Activated CD8-positive, alpha-beta T cell treated with anti-CD3 and anti-CD28 coated beads for 36 hours (primary cell): ENCODE measurements at regions not wholly inside any gene's neighbourhood (a gene's known extent, or its start where the extent isn't known, plus 50 kb on each side); places are given as distances from the start of the nearest gene placed in this dataset.

ENCODE experiments used
- ATAC-seq: fragments of 200-7000 bp; cut with Tn5 transposase; one replicate; pipeline ENCODE4 v1.10.0; 2021; ENCODE audit warnings: mild to moderate bottlenecking, moderate library complexity
- CTCF ChIA-PET: fragments of 350-600 bp; sonication (Branson Sonifier 250); formaldehyde crosslinking; loops from one replicate; lab custom pipeline; 2021; ENCODE audit warnings: antibody characterized with exemption; lab: Charles Lee
- POLR2A ChIA-PET: fragments of 350-600 bp; sonication (Branson Sonifier 250); formaldehyde crosslinking; loops from one replicate; lab custom pipeline; 2021; ENCODE audit warnings: antibody characterized with exemption; lab: Charles Lee
- DNase-seq: peaks from one replicate; pipeline ENCODE4 v3.0.0-alpha.2; 2020
- H3K27ac Mint-ChIP-seq: one replicate; pipeline ENCODE4 v1.8.0; 2021; ENCODE audit warnings: mild to moderate bottlenecking, mixed read lengths
- H3K27me3 Mint-ChIP-seq: one replicate; pipeline ENCODE4 v1.8.0; 2021; ENCODE audit warnings: mixed read lengths
- H3K36me3 Mint-ChIP-seq: one replicate; pipeline ENCODE4 v1.8.0; 2021; ENCODE audit warnings: low read depth, mixed read lengths
- H3K4me1 Mint-ChIP-seq: one replicate; pipeline ENCODE4 v1.8.0; 2021; ENCODE audit warnings: low read depth, mixed read lengths
- H3K4me3 Mint-ChIP-seq: one replicate; pipeline ENCODE4 v1.8.0; 2021; ENCODE audit warnings: mild to moderate bottlenecking, moderate library complexity, mixed read lengths
- H3K9me3 Mint-ChIP-seq: one replicate; pipeline ENCODE4 v1.8.0; 2021; ENCODE audit warnings: mixed read lengths
- intact Hi-C: fragments of 100-400 bp; cut with micrococcal nuclease; formaldehyde crosslinking; loops from one replicate; pipeline ENCODE4 v1.10.0; 2022
- TF ChIP-seq, protein P1 (sequence below): fragments of 200-600 bp; IDR thresholded peaks from one replicate; pipeline ENCODE4 v1.8.0; 2022; ENCODE audit warnings: antibody characterized with exemption, mild to moderate bottlenecking

DNA sequence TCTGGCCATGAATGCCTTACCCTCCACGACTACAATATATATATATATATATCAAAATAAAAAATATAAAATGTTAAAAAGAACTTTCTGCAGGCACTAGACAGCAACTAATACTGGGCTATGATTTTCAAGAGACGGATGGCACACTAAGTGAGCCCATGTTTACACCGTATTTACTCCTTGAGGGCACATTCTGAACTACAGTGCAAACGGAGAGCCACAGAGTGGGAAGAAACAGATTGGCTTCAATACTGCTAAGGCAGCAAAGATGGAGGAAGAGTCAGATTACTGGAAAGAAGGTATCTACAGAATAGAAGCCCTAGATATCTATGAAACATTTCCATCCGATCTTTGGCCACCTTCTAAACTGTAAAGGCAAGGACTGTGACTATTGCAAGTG is 330.3 kb downstream of the HTR1B start:
- H3K27me3 Mint-ChIP-seq, result no peaks in the 10 kb centered on the region
- intact Hi-C loops, result no loop called here
- TF ChIP-seq, protein P1, sequence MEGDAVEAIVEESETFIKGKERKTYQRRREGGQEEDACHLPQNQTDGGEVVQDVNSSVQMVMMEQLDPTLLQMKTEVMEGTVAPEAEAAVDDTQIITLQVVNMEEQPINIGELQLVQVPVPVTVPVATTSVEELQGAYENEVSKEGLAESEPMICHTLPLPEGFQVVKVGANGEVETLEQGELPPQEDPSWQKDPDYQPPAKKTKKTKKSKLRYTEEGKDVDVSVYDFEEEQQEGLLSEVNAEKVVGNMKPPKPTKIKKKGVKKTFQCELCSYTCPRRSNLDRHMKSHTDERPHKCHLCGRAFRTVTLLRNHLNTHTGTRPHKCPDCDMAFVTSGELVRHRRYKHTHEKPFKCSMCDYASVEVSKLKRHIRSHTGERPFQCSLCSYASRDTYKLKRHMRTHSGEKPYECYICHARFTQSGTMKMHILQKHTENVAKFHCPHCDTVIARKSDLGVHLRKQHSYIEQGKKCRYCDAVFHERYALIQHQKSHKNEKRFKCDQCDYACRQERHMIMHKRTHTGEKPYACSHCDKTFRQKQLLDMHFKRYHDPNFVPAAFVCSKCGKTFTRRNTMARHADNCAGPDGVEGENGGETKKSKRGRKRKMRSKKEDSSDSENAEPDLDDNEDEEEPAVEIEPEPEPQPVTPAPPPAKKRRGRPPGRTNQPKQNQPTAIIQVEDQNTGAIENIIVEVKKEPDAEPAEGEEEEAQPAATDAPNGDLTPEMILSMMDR, result no peak
- POLR2A ChIA-PET, result no interaction called here
- no peaks in the 10 kb centered on the region for H3K4me1 Mint-ChIP-seq
- DNase-seq (no peak), ATAC-seq (no peak)
- CTCF ChIA-PET, result no interaction called here
- no peaks in the 10 kb centered on the region for H3K36me3 Mint-ChIP-seq
- H3K27ac Mint-ChIP-seq, result no peak overlapping the region
- H3K4me3 Mint-ChIP-seq, result no peak overlapping the region
- peaks cover 6% of the 10 kb centered on the region for H3K9me3 Mint-ChIP-seq

DNA sequence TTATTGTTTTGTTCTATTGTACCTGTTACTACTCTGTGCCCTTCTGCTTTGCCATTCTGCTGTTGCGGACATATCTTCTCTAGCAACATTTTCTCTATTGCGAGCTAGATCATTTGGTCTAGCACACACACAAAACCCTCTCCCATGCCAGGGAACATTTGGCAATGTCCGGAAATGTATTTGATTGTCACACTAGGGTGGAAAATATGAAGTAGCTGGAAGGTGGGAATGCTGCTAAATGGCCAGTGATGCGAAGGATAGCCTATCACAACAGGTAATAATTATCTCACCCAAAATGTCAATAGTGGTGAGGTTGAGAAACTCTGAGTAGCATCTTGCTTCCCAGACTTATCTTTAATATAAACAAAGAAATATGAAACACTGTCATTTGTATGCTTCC is 331.9 kb downstream of the HTR1B start:
- Mint-ChIP-seq H3K4me1 (no peaks in the 10 kb centered on the region), H3K36me3 (no peaks in the 10 kb centered on the region), H3K27me3 (no peaks in the 10 kb centered on the region), H3K27ac (no peak overlapping the region), H3K9me3 (peaks cover 13% of the 10 kb centered on the region), H3K4me3 (no peak overlapping the region)
- ChIA-PET CTCF (no interaction called here), POLR2A (no interaction called here)
- DNase-seq, result no peak
- intact Hi-C loops, result no loop called here
- TF ChIP-seq, protein P1, result no peak
- ATAC-seq, result no peak

DNA sequence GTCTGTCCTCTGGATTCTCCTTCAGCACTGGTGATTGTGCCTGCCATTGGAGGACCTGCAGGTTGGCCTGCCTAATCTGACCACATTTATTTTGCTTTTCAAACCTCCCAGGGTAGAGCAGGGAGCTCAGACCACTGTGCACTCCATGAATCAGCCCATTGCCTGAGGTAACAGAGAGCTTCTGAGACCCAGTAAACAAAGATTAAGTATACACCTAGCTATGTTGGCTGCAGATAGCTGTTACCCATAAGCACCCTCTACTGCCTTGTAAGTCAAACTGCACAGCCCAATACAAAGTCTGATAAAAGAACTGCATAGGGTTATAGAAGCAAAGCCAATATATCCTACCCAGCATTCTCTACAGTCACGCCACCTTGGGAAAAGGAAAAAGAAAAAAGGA is 338.7 kb downstream of the HTR1B start:
- intact Hi-C loops, result no loop called here
- Mint-ChIP-seq H3K4me3 (no peak overlapping the region), H3K36me3 (no peaks in the 10 kb centered on the region), H3K27me3 (no peaks in the 10 kb centered on the region), H3K27ac (no peak overlapping the region), H3K4me1 (no peaks in the 10 kb centered on the region), H3K9me3 (peaks cover 14% of the 10 kb centered on the region)
- CTCF ChIA-PET, result no interaction called here
- TF ChIP-seq, protein P1, result no peak
- POLR2A ChIA-PET, result no interaction called here
- no peak for ATAC-seq
- no peak for DNase-seq

DNA sequence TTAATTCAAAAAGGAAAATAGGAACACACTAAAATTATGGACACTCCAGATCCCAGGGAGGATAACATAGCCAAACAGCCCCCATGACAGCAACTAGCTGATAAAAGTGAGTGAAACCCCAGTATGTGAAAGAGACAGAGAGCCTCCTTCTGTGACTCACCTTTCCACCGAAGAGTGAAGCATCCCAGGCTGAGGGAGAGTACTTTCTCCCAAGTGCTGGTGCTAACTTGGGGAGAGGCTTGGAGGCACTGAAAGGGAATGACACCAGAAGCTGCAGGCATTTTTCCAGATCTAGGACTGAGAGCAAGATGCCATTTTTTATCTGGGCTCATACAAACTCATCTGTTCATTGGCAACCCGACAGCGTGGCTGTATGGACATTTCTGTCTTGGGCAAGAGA is 339.8 kb downstream of the HTR1B start:
- CTCF ChIA-PET, result no interaction called here

DNA sequence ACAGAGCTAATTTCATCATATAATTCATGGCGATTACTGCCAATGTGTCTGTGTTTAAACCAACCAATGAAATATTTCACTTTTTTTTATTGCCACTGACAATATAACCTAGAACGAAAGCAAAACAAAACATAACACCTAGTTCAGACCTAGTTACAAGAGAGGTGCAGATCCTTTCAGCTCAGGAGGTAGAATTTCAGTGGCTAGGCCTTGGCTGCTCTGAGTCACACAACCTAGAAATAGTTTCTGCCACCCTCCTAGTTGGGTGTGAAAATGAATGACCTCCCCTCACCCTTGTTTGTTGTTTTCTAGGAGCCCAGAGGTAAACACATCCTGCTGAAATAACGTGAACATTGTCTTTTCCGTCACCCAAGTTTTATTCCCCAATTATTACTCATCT is 356.3 kb downstream of the HTR1B start:
- ATAC-seq, result no peak
- no peak overlapping the region for H3K4me3 Mint-ChIP-seq
- POLR2A ChIA-PET, result no interaction called here
- H3K27me3 Mint-ChIP-seq, result no peaks in the 10 kb centered on the region
- no peak for DNase-seq
- intact Hi-C loops, result no loop called here
- TF ChIP-seq, protein P1, result no peak
- H3K9me3 Mint-ChIP-seq, result peaks cover 3% of the 10 kb centered on the region
- CTCF ChIA-PET, result no interaction called here
- no peak overlapping the region for H3K27ac Mint-ChIP-seq
- no peaks in the 10 kb centered on the region for H3K36me3 Mint-ChIP-seq
- no peaks in the 10 kb centered on the region for H3K4me1 Mint-ChIP-seq

More for the DNA sequence above, 339.8 kb downstream of the HTR1B start:
- no peaks in the 10 kb centered on the region for H3K4me1 Mint-ChIP-seq
- peaks cover 12% of the 10 kb centered on the region for H3K9me3 Mint-ChIP-seq
- no peak for DNase-seq
- H3K27ac Mint-ChIP-seq, result no peak overlapping the region
- no peaks in the 10 kb centered on the region for H3K27me3 Mint-ChIP-seq
- POLR2A ChIA-PET, result no interaction called here
- H3K36me3 Mint-ChIP-seq, result no peaks in the 10 kb centered on the region
- TF ChIP-seq, protein P1, result no peak
- no peak for ATAC-seq
- no peak overlapping the region for H3K4me3 Mint-ChIP-seq
- intact Hi-C loops, result no loop called here
